PC-3 (cell line): ENCODE measurements at regions not wholly inside any gene's neighbourhood (a gene's known extent, or its start where the extent isn't known, plus 50 kb on each side); places are given as distances from the start of the nearest gene placed in this dataset.

ENCODE experiments used
- CTCF ChIP-seq: fragments of 300-600 bp; sonication (generic); conservative IDR thresholded peaks from 2 replicates; pipeline ENCODE4 v1.5.1; 2017; ENCODE audit warnings: antibody characterized with exemption, low read depth, mild to moderate bottlenecking, low read length
- EZH2 ChIP-seq: fragments of 300-600 bp; sonication (generic); IDR thresholded peaks from one replicate; pipeline ENCODE4 v1.6.1; 2017; ENCODE audit warnings: antibody characterized with exemption, mild to moderate bottlenecking, low read length; ENCODE audit not compliant: unreplicated experiment

GRCh38 chr10:28733647-28734046 lies 56.3 kb downstream of the BAMBI start:
- no peak for TF ChIP-seq CTCF
- TF ChIP-seq EZH2 = no peak
